Subcutaneous abdominal adipose tissue (tissue), 5 donors: ENCODE measurements at regions not wholly inside any gene's neighbourhood (a gene's known extent, or its start where the extent isn't known, plus 50 kb on each side); places are given as distances from the start of the nearest gene placed in this dataset.

ENCODE experiments used
- H3K27ac ChIP-seq: one replicate; pipeline ENCODE4 v1.7.0; 2013; ENCODE audit warnings: low read depth, mild to moderate bottlenecking, inconsistent platforms, low read length, moderate library complexity
- H3K27me3 ChIP-seq, 5 donors: one replicate each; pipeline ENCODE4 v1.7.0; 2013; ENCODE audit warnings: low read length in 5 of 5, inconsistent platforms in 1 of 5; ENCODE audit not compliant: control insufficient read depth in 5 of 5, insufficient read depth in 4 of 5
- H3K36me3 ChIP-seq, 5 donors: one replicate each; pipeline ENCODE4 v1.7.0; 2013; ENCODE audit warnings: low read length in 5 of 5; ENCODE audit not compliant: control insufficient read depth in 5 of 5, insufficient read depth in 5 of 5
- H3K4me1 ChIP-seq, 5 donors: one replicate each; pipeline ENCODE4 v1.7.0; 2013; ENCODE audit warnings: low read length in 5 of 5, mild to moderate bottlenecking in 3 of 5, moderate library complexity in 1 of 5; ENCODE audit not compliant: control insufficient read depth in 5 of 5, insufficient read depth in 5 of 5
- H3K4me3 ChIP-seq, 5 donors: one replicate each; pipeline ENCODE4 v1.7.0; 2013; ENCODE audit warnings: low read length in 5 of 5, low read depth in 1 of 5
- H3K9ac ChIP-seq, 5 donors: one replicate each; pipeline ENCODE4 v1.7.0; 2013; ENCODE audit warnings: low read length in 5 of 5, mild to moderate bottlenecking in 4 of 5, moderate library complexity in 3 of 5
- H3K9me3 ChIP-seq, 5 donors: one replicate each; pipeline ENCODE4 v1.7.0; 2013; ENCODE audit warnings: low read length in 5 of 5; ENCODE audit not compliant: control insufficient read depth in 5 of 5
- donor health status: healthy.
- donor health status: healthy.
- donor health status: healthy.
- donor health status: healthy.
- donor health status: healthy.

DNA sequence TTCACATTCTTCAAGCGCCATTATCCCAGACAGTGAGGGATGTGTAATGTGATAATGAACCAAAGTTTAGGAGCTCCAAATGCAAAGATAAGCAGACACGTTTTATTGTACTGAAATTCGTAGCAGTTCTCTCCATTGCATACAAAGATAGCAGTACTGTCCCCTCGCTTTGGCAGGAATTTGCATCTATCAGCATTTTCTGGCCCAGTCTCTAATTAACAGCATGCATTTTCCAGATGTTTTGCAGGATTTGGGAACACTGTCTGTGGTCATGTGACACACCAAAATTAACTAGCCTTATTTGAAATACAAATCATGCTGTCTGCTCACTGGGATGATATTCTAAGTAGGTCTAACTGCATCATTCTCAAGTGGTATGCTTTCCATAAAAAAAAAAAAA lies 235.9 kb upstream of the TRPM3 start:
- no peak overlapping the region for H3K4me3 ChIP-seq
- H3K9me3 ChIP-seq, result no peaks in the 10 kb centered on the region
- no peaks in the 10 kb centered on the region for H3K27me3 ChIP-seq
- H3K4me1 ChIP-seq, result peaks cover 0 to 9% (median 0%) of the 10 kb centered on the region in 5 donors
- H3K9ac ChIP-seq, result no peak overlapping the region
- no peaks in the 10 kb centered on the region for H3K36me3 ChIP-seq
- no peak overlapping the region for H3K27ac ChIP-seq

DNA sequence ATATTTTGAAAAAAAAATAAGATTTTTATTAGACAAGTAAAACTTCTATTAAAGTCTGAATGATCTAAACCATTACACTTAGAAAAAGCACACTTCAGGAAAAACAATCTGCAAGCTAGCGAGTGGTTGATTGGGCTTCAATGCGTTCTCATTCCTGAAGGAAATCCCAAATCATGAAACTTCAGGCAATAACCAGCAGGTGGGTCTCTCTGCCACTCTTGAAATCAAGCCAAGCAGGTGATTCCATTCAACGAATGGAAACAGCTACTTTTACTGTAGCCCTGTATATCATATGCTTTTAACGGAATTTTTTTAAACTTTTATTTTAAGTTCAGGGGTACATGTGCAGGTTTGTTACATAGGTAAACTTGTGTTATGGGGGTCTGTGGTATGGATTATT lies 234.5 kb upstream of the TRPM3 start:
- Histone ChIP-seq H3K9ac (no peak overlapping the region), H3K36me3 (no peaks in the 10 kb centered on the region), H3K9me3 (no peaks in the 10 kb centered on the region), H3K27me3 (no peaks in the 10 kb centered on the region), H3K4me1 (peaks cover 0 to 9% (median 0%) of the 10 kb centered on the region in 5 donors), H3K4me3 (no peak overlapping the region), H3K27ac (no peak overlapping the region)

GRCh38 chr9:71353720-71354119 lies 232.3 kb upstream of the TRPM3 start:
- H3K27ac ChIP-seq, result no peak overlapping the region
- no peaks in the 10 kb centered on the region for H3K9me3 ChIP-seq
- H3K27me3 ChIP-seq, result no peaks in the 10 kb centered on the region
- H3K36me3 ChIP-seq, result no peaks in the 10 kb centered on the region
- no peak overlapping the region for H3K4me3 ChIP-seq
- H3K4me1 ChIP-seq, result peaks cover 0 to 9% (median 0%) of the 10 kb centered on the region in 5 donors
- H3K9ac ChIP-seq, result no peak overlapping the region

DNA sequence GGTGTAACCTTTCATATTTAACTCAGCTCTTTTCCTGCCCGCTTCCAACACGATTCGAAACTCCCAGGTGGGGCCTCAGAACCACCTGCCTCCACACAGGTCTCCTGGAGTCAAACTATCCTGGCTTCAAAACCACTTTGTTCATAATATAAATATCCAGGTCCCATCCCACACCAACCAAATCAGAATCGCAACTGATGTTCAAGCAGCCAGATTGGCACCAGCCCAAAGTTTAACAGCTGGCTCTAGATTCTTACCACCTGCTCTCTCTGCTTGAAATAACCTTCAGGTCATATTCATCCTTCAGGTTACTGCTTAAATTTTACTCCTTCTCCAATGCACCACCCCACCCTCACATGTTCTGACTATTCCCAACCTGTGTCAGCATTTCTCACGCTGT lies 231.4 kb upstream of the TRPM3 start:
- no peaks in the 10 kb centered on the region for H3K9me3 ChIP-seq
- no peak overlapping the region for H3K27ac ChIP-seq
- H3K4me1 ChIP-seq, result peaks cover 0 to 9% (median 0%) of the 10 kb centered on the region in 5 donors
- no peaks in the 10 kb centered on the region for H3K36me3 ChIP-seq
- H3K4me3 ChIP-seq, result no peak overlapping the region
- H3K9ac ChIP-seq, result no peak overlapping the region
- H3K27me3 ChIP-seq, result no peaks in the 10 kb centered on the region

DNA sequence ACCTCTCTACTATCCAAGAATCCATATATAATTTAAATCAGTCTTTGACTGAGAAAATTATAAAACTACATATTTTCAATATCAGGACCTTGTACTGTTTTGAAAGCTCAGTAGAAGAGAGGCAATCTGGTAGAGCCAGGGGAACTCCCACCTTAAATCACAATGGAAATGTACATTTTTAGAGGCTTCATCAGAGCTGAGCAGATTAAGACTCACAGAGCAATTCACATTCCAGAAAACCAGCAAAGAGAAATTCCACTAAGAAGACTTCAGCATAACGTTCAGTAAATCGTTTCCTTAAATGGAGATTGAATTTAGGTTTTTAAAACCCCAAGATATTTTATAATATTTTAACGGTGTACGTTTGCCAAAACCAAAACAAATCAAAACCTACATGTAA lies 227.8 kb upstream of the TRPM3 start:
- no peaks in the 10 kb centered on the region for H3K36me3 ChIP-seq
- no peak overlapping the region for H3K4me3 ChIP-seq
- no peaks in the 10 kb centered on the region for H3K27me3 ChIP-seq
- H3K9ac ChIP-seq, result no peak overlapping the region
- no peaks in the 10 kb centered on the region for H3K4me1 ChIP-seq
- no peaks in the 10 kb centered on the region for H3K9me3 ChIP-seq
- no peak overlapping the region for H3K27ac ChIP-seq

GRCh38 chr9:71333321-71333720 lies 211.9 kb upstream of the TRPM3 start:
- Histone ChIP-seq H3K9me3 (no peaks in the 10 kb centered on the region), H3K27ac (no peak overlapping the region), H3K36me3 (no peaks in the 10 kb centered on the region), H3K4me3 (no peak overlapping the region), H3K27me3 (no peaks in the 10 kb centered on the region), H3K4me1 (no peaks in the 10 kb centered on the region), H3K9ac (no peak overlapping the region)

GRCh38 chr9:71331603-71332002 lies 210.2 kb upstream of the TRPM3 start:
- H3K9ac ChIP-seq, result no peak overlapping the region
- no peaks in the 10 kb centered on the region for H3K36me3 ChIP-seq
- no peak overlapping the region for H3K27ac ChIP-seq
- no peak overlapping the region for H3K4me3 ChIP-seq
- H3K9me3 ChIP-seq, result no peaks in the 10 kb centered on the region
- no peaks in the 10 kb centered on the region for H3K27me3 ChIP-seq
- H3K4me1 ChIP-seq, result no peaks in the 10 kb centered on the region

GRCh38 chr9:71329873-71330272 lies 208.5 kb upstream of the TRPM3 start:
- Histone ChIP-seq H3K4me3 (no peak overlapping the region), H3K9me3 (no peaks in the 10 kb centered on the region), H3K27ac (no peak overlapping the region), H3K27me3 (no peaks in the 10 kb centered on the region), H3K4me1 (no peaks in the 10 kb centered on the region), H3K9ac (no peak overlapping the region), H3K36me3 (no peaks in the 10 kb centered on the region)

DNA sequence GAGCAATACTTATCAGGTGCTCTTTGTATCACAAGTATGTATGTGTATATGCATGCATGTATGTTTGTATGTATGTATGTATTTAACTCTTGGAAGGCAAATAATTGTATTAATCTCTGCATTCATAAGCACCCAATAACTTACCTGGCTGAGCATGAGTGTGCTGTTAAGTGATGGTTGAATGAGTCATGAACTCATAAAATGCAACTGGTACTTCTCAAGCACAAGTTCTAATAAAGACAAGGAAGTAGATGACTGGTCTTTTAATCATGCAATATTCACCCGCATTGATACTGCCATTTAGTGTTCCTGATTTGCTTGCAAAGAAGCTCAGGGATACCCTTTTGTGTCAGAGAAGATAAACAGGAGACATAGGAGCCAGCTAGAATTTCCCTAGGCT lies 204.9 kb upstream of the TRPM3 start:
- H3K9me3 ChIP-seq, result no peaks in the 10 kb centered on the region
- no peak overlapping the region for H3K4me3 ChIP-seq
- H3K27me3 ChIP-seq, result no peaks in the 10 kb centered on the region
- H3K4me1 ChIP-seq, result no peaks in the 10 kb centered on the region
- H3K36me3 ChIP-seq, result no peaks in the 10 kb centered on the region
- no peak overlapping the region for H3K27ac ChIP-seq
- H3K9ac ChIP-seq, result no peak overlapping the region

- no peaks in the 10 kb centered on the region for H3K4me1 ChIP-seq
- no peaks in the 10 kb centered on the region for H3K36me3 ChIP-seq
- H3K27me3 ChIP-seq, result no peaks in the 10 kb centered on the region
- H3K27ac ChIP-seq, result no peak overlapping the region
- no peak overlapping the region for H3K4me3 ChIP-seq
- H3K9ac ChIP-seq, result no peak overlapping the region
- no peaks in the 10 kb centered on the region for H3K9me3 ChIP-seq
Observed at GRCh38 chr9:71323357-71323756, 201.9 kb upstream of the TRPM3 start.

GRCh38 chr9:71322311-71322710 lies 200.9 kb upstream of the TRPM3 start:
- Histone ChIP-seq H3K36me3 (no peaks in the 10 kb centered on the region), H3K9me3 (no peaks in the 10 kb centered on the region), H3K27ac (no peak overlapping the region), H3K9ac (no peak overlapping the region), H3K4me3 (no peak overlapping the region), H3K4me1 (no peaks in the 10 kb centered on the region), H3K27me3 (no peaks in the 10 kb centered on the region)
